HUES48 (cell line): ENCODE measurements at regions not wholly inside any gene's neighbourhood (a gene's known extent, or its start where the extent isn't known, plus 50 kb on each side); places are given as distances from the start of the nearest gene placed in this dataset.

Experiments
- H3K27ac ChIP-seq: one replicate; pipeline ENCODE4 v1.7.0; 2013; ENCODE audit warnings: low read depth, low read length, inconsistent platforms
- H3K27me3 ChIP-seq: 2 replicates; pipeline ENCODE4 v1.6.1; 2013; ENCODE audit warnings: mild to moderate bottlenecking, low read length; ENCODE audit not compliant: control insufficient read depth, insufficient read depth
- H3K36me3 ChIP-seq: 2 replicates; pipeline ENCODE4 v1.6.1; 2013; ENCODE audit warnings: low read length; ENCODE audit not compliant: control insufficient read depth, insufficient read depth
- H3K4me1 ChIP-seq: 2 replicates; pipeline ENCODE4 v1.6.1; 2013; ENCODE audit warnings: mild to moderate bottlenecking, low read length; ENCODE audit not compliant: control insufficient read depth, insufficient read depth
- H3K4me3 ChIP-seq: 2 replicates; pipeline ENCODE4 v1.5.1; 2013; ENCODE audit warnings: mild to moderate bottlenecking, low read depth, low read length
- H3K9ac ChIP-seq: 2 replicates; pipeline ENCODE4 v1.6.1; 2013; ENCODE audit warnings: mild to moderate bottlenecking, low read depth, low read length, moderate library complexity
- H3K9me3 ChIP-seq: 2 replicates; pipeline ENCODE4 v1.6.1; 2013; ENCODE audit warnings: low read length; ENCODE audit not compliant: control insufficient read depth, insufficient read depth

DNA sequence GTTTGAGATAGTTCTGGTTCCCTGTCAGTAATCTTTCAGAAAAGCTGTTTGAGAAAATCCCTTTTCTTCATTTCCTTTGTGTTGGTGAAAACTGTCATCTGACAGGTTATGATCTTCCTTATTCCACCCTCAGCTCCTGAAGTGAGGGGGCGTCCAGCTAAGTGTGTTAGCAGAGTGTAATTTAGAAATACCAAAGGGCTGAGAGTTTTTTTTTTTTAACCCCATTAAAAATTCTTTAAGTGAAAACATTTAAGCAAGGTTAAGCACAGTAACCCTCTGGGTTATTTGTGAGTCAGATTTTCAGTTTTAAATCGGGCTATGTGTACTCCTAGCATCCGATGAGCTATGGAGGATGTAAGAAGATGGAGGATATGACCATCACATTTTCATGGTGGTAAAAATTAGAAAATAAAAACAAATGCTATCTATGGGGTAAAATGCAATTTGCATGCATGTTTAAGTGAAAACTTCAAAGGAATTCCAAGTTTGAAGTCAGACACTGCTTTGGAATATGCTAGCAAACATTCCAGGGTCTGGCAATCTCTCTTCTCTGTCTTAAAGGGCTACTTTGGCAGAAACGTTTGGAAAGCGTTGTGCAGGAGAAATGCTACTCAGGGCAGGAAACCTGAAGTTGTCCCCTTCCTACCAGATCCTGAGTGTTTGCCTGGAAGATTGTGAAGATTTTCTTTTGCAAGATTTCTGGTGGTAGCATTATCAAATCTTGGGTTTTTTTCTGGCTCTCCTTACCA is 197.0 kb upstream of the PRICKLE1 start:
- Histone ChIP-seq H3K9ac (no peak overlapping the region), H3K36me3 (no peaks in the 10 kb centered on the region), H3K9me3 (no peaks in the 10 kb centered on the region), H3K27ac (no peak overlapping the region), H3K27me3 (no peaks in the 10 kb centered on the region), H3K4me3 (no peak overlapping the region), H3K4me1 (peaks cover 4% of the 10 kb centered on the region; the same call in 1 of the 2 replicates)

DNA sequence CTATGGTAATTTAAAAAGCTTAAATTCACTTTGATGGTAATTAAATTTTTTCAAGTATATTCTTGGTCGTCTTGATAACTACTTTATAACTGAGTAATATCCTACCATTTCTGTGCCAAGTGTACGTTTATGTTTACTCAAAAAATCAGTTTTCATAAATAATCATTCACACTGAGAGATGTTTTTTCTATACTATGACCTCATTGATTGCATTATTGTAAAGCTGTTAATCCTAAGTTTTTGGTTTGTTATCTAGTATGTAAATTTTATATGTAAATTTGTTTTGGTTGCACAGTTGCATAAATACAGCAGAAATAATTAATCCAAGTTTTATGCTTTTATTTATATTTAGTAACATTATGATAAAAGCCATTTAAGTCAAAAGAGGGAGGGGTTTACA is 196.4 kb upstream of the PRICKLE1 start:
- Histone ChIP-seq H3K4me3 (no peak overlapping the region), H3K27ac (no peak overlapping the region), H3K4me1 (peaks cover 4% of the 10 kb centered on the region; the same call in 1 of the 2 replicates), H3K27me3 (no peaks in the 10 kb centered on the region), H3K36me3 (no peaks in the 10 kb centered on the region), H3K9ac (no peak overlapping the region), H3K9me3 (no peaks in the 10 kb centered on the region)

GRCh38 chr12:42780671-42781070 is 191.1 kb upstream of the PRICKLE1 start:
- H3K4me3 ChIP-seq, result no peak overlapping the region
- H3K9ac ChIP-seq, result no peak overlapping the region
- peaks cover 7% of the 10 kb centered on the region; the same call in 1 of the 2 replicates for H3K4me1 ChIP-seq
- no peaks in the 10 kb centered on the region for H3K36me3 ChIP-seq
- no peaks in the 10 kb centered on the region for H3K9me3 ChIP-seq
- H3K27me3 ChIP-seq, result no peaks in the 10 kb centered on the region
- H3K27ac ChIP-seq, result no peak overlapping the region

- Histone ChIP-seq H3K27ac (no peak overlapping the region), H3K9ac (no peak overlapping the region), H3K4me3 (no peak overlapping the region), H3K9me3 (no peaks in the 10 kb centered on the region), H3K4me1 (peaks cover 6% of the 10 kb centered on the region), H3K36me3 (no peaks in the 10 kb centered on the region), H3K27me3 (no peaks in the 10 kb centered on the region)
These were observed 189.8 kb upstream of the PRICKLE1 start for GRCh38 chr12:42779186-42779859.

GRCh38 chr12:42776396-42776795 is 186.8 kb upstream of the PRICKLE1 start:
- no peak overlapping the region for H3K9ac ChIP-seq
- H3K9me3 ChIP-seq, result 0 out of 2 replicates have a peak, but pooled peaks cover 8% of the 10 kb centered on the region
- H3K27ac ChIP-seq, result no peak overlapping the region

GRCh38 chr12:42774238-42774637 is 184.7 kb upstream of the PRICKLE1 start:
- 0 out of 2 replicates have a peak, but pooled peaks cover 8% of the 10 kb centered on the region for H3K9me3 ChIP-seq
- no peaks in the 10 kb centered on the region for H3K27me3 ChIP-seq
- H3K36me3 ChIP-seq, result no peaks in the 10 kb centered on the region
- H3K4me3 ChIP-seq, result no peak overlapping the region
- no peak overlapping the region for H3K9ac ChIP-seq
- H3K4me1 ChIP-seq, result peaks cover 6% of the 10 kb centered on the region
- H3K27ac ChIP-seq, result no peak overlapping the region

More at GRCh38 chr12:42776396-42776795, 186.8 kb upstream of the PRICKLE1 start:
- Histone ChIP-seq H3K4me3 (no peak overlapping the region), H3K36me3 (no peaks in the 10 kb centered on the region), H3K4me1 (peaks cover 6% of the 10 kb centered on the region), H3K27me3 (no peaks in the 10 kb centered on the region)

- Histone ChIP-seq H3K9ac (no peak overlapping the region), H3K4me3 (no peak overlapping the region), H3K27me3 (no peaks in the 10 kb centered on the region), H3K9me3 (0 out of 2 replicates have a peak, but pooled peaks cover 8% of the 10 kb centered on the region), H3K4me1 (no peaks in the 10 kb centered on the region), H3K36me3 (no peaks in the 10 kb centered on the region), H3K27ac (no peak overlapping the region)
These were observed 180.7 kb upstream of the PRICKLE1 start for GRCh38 chr12:42770261-42770660.

DNA sequence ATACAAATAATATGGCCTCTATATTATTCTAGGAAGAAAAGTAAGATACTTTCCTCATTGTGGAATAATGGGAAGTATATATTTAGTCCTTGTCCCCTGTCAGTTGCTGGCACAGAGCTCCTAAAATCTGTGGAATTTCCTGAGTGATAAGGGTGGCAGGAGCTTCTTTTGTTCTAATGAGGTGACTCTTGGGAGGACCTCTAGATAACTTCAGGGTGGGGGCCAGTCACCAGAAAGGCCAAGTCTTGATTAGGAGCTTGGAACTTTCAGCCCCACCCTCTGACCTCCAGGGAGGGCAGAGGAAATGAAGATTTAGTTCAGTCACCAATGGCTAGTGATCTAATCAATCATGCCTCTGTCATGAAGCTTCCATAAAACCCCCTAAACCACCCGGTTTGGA is 179.9 kb upstream of the PRICKLE1 start:
- H3K27ac ChIP-seq, result no peak overlapping the region
- H3K9me3 ChIP-seq, result 0 out of 2 replicates have a peak, but pooled peaks cover 8% of the 10 kb centered on the region
- no peaks in the 10 kb centered on the region for H3K36me3 ChIP-seq
- no peak overlapping the region for H3K4me3 ChIP-seq
- H3K9ac ChIP-seq, result no peak overlapping the region
- H3K4me1 ChIP-seq, result no peaks in the 10 kb centered on the region
- no peaks in the 10 kb centered on the region for H3K27me3 ChIP-seq

DNA sequence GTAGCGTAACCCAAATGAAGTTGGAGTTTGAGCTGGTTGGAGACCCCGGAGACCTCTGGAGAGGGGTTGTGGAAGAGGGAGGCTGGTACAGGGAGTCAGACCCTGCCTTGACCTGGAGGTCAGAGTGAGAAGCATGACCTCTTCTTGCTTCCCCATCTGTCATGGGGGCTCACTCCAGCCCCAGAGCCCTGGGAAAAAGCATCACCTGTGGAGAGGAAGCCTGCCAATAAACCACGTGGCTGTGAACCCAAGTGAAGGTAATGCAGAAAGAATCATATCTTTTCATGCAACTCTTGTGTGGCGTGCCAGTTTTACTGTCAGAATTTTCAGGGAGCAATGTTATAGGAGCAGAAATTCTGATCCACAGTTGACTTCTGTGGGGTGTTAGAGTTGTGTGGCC is 178.5 kb upstream of the PRICKLE1 start:
- H3K4me3 ChIP-seq, result no peak overlapping the region
- H3K4me1 ChIP-seq, result no peaks in the 10 kb centered on the region
- no peak overlapping the region for H3K27ac ChIP-seq
- H3K27me3 ChIP-seq, result no peaks in the 10 kb centered on the region
- H3K9me3 ChIP-seq, result 0 out of 2 replicates have a peak, but pooled peaks cover 8% of the 10 kb centered on the region
- no peaks in the 10 kb centered on the region for H3K36me3 ChIP-seq
- no peak overlapping the region for H3K9ac ChIP-seq

DNA sequence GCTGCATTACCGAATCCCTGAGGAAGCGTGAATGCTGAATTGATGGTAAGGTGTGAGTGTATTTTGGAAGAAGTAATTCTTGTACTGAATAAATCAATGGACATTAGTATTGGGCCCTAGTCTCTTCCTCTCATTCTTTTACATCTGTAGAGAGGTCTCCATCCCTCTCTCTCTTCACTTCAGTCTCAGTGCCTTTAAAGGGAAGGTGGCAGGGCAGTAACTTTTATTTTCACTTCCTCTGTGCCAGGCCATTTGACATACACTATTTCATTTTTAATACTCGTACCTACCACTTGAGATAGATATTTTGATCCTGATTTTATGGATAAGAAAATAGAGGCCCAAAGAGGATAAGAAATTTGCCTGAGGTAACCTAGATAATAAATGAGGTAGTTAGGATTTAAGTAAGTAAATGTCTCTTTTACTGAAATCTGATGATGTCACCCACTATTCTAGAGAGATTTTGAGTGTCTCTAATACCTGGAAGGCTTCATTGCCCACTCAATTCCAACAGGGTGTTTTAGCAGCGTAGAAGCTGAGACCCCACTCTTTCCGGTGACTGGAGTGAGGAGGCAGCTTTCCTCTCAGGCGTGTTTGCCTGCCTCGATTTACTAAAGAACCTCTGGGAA is 177.9 kb upstream of the PRICKLE1 start:
- H3K4me3 ChIP-seq, result no peak overlapping the region
- no peaks in the 10 kb centered on the region for H3K27me3 ChIP-seq
- 0 out of 2 replicates have a peak, but pooled peaks cover 8% of the 10 kb centered on the region for H3K9me3 ChIP-seq
- no peaks in the 10 kb centered on the region for H3K4me1 ChIP-seq
- H3K27ac ChIP-seq, result no peak overlapping the region
- no peak overlapping the region for H3K9ac ChIP-seq
- no peaks in the 10 kb centered on the region for H3K36me3 ChIP-seq

DNA sequence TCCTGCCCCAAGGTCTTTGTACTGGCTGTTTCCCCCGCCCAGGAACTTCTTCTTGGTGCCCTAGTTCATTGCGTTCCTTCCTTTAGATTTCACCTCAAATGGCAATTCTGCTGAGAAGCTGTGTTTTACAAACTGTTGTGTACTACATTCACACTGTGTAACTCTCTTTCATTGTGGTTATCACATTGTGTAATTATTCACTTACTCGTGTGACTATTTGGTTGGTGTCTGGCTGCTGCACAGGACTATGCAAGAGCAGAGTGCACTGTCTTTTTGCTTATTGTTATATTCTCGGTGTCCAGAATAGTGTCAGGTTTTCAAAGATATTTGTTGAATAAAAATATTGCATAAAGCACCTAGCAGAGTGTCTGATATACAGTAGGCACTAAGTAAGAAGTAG is 177.2 kb upstream of the PRICKLE1 start:
- H3K27ac ChIP-seq, result no peak overlapping the region
- H3K27me3 ChIP-seq, result no peaks in the 10 kb centered on the region

More for the DNA sequence above, 177.2 kb upstream of the PRICKLE1 start:
- no peak overlapping the region for H3K9ac ChIP-seq
- no peaks in the 10 kb centered on the region for H3K36me3 ChIP-seq
- no peak overlapping the region for H3K4me3 ChIP-seq
- 0 out of 2 replicates have a peak, but pooled peaks cover 4% of the 10 kb centered on the region for H3K9me3 ChIP-seq
- H3K4me1 ChIP-seq, result no peaks in the 10 kb centered on the region
